Glomerular visceral epithelial cell (primary cell): ENCODE measurements at regions not wholly inside any gene's neighbourhood (a gene's known extent, or its start where the extent isn't known, plus 50 kb on each side); places are given as distances from the start of the nearest gene placed in this dataset.
"Not testable (repeated sequence)": the region's sequence is repeated elsewhere in the genome, so short reads cannot be mapped to it uniquely, and the experiment has no call there.

Experiments used
- DNase-seq: peaks from one replicate; pipeline ENCODE4 v3.0.0-alpha.2; 2016; ENCODE audit errors: extremely low spot score

DNA sequence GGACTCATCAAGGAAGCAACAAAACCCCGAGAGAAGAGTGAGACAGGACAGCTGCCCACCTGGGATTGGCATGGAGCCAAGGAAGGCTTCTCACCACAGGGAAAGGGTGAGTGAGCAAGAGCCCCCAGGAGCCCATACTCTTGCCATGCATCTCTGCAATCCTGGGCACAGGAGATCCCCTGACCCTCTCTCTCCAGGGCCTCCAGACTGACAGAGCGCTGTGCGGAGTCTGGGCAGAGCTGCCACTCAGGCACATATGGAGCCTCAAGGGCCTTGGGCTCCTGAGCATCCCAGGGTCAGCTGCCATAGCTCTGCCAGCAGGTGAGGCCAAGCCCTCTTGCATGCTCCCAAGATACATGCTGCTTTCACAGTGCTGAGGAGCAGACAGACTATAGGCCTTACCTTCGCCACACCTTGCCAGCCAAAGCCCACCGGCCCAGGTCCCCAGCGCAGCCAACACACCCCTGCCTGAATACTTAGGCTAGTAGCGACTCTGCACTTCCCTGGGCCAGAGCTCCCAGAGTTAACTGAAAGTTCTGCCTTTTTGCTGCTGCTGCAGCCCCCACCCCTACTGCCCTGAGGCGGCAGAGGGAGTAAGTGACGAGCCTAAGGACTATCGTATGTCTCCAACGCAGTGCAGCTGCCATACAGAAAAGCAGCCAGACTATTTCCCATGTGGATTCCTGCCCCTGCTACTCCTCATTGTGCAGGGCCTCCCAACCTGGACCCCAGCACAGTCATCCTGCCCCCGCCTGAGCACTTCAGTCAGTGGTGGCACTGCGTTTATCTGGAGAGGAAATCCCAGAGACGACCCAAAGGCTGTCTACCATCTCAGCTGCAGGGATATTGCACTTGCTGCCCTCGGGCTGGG lies 251.6 kb downstream of the SPATA31A6 start:
- peak; percentile 27 for DNase-seq

DNA sequence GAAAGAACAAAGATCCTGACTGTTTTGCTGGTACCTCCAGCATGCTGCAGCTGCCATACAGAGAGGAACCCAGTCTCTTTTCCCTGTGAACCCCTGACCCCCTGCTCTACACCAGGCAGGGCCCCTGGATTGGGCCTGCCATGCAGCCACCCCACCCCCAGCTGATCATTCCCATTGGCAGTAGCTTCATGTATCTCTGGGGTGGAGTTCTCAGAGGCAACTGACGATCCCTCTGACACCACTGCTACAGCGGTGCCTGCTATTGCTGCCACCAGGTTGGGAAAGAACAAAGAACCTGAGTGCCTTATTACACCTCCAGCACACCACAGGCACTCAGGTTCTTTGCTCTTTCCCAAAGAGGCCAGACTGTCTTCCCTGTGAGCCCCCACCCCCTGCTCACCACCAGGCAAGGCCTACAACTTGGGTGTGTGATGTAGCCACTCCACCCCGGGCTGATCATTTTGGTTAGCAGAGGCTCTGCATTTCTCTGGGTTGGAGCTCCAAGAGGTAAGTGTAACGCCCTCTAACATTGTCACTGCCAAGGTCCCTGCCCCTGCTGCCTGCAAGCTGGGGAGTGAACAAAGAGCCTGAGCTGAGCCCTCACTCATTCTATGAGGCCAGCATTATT lies 252.4 kb downstream of the SPATA31A6 start:
- DNase-seq = not testable (repeated sequence)

DNA sequence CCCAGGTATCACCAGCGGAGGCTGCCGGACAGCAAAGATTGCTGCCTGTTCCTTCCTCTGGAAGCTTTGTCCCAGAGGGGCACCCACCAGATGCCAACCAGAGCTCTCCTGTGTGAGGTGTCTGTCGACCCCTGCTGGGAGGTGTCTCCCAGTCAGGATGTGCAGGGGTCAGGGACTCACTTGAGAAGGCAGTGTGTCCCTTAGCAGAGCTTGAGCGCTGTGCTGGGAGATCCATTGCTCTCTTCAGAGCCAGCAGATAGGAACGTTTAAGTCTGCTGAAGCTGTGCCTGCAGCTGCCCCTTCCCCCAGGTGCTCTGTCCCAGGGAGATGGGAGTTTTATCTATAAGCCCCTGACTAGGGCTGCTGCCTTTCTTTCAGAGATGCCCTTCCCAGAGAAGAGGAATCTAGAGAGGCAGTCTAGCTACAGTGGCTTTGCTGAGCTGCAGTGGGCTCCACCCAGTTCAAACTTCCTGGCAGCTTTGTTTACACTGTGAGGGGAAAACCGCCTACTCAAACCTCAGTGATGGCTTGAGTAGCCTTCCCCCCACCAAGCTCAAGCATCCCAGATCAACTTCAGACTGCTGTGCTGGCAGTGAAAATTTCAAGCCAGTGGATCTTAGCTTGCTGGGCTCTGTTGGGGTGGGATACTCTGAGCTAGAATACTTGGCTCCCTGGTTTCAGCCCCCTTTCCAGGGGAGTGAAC lies 253.7 kb downstream of the SPATA31A6 start:
- DNase-seq = not testable (repeated sequence)

DNA sequence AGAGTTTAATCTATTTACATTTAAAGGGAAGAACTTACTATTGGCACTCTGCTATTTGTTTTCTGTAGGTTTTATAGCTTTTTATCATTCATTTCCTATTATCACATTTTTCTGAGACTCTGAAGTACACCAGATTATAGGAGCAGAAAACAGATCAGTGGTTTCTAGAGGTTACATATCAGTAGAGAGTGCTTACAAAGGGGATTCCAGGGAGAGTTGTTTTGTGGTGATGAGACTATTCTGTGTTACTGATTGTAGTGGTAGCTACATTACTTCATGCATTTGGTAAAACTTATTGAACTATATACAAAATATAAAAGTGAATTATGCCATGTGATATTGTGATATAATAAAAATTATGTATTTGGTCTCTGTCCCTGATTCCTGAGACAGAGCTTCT lies 259.2 kb downstream of the SPATA31A6 start:
- DNase-seq = not testable (repeated sequence)

DNA sequence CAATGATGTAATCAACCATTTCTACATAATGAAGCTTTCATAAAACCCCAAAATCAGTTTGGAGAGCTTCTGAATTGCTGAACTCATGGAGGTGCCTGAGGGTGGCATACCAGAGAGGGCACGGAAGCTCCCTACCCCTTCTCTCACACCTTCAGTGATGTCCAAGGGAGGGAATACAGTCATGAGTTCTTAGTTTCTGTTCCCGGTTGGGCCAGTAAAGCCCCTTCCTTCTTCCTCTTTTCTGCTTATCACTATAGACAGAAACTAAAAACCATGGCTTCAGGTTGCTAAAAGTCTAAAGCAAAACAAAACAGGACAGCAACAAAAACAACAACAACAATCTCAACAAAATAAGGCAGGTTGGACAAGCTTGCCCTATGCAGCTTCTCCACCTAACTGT lies 260.0 kb downstream of the SPATA31A6 start:
- DNase-seq = not testable (repeated sequence)

DNA sequence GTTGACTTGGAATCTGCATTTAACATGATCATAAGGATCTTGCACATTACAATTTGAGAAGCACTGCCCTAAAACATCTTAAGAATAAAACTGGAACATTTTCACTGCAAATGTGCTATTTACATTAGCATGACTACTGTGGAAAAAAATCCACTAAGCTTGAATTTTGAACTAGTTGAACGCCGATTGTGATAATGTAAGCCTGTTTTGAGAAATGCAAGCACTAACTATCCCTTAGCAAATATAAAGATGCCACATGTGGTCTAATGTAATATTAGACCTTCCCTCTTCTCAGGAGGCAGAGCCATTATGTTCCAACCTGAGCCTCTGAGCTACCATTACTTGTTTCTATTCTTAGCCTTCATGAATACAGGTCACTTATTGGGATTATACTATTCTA lies 278.0 kb downstream of the SPATA31A6 start:
- not testable (repeated sequence) for DNase-seq

DNA sequence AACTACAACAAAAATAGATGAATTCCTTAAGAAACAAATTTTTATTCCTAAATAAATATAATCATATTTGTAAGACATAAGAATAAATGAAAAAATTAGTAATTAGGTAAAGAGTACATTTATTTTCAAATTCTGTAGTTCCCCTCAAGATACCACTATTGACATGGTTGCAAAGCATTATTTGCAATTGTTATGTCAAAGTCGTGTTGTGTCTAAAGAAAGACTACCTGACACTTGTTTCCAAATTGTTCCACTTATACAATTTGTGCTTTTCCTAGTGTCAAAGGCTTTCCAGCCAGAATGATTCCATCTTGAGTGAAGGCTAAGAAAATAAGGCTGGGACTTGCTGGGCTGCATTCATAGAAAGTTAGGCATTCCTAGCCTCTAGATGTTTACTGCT lies 278.4 kb downstream of the SPATA31A6 start:
- not testable (repeated sequence) for DNase-seq

DNA sequence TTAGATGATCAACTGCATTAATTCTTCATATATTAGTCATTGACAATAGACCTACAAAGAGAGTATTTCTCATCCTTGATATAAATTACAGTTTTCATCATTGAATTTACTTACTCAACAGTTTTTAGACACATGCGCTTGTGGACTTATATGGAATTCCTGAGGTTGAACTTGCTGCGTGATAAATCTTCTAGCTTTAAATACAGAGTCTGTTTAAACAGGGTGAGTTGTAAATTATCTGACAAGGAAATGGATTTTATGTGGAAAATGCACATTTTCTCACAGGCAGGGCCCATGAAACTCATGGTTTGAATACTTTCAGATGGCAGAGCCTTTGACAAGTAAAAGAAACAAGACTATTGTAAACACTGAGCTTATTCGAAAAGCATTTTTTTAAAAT lies 280.5 kb downstream of the SPATA31A6 start:
- DNase-seq = not testable (repeated sequence)

DNA sequence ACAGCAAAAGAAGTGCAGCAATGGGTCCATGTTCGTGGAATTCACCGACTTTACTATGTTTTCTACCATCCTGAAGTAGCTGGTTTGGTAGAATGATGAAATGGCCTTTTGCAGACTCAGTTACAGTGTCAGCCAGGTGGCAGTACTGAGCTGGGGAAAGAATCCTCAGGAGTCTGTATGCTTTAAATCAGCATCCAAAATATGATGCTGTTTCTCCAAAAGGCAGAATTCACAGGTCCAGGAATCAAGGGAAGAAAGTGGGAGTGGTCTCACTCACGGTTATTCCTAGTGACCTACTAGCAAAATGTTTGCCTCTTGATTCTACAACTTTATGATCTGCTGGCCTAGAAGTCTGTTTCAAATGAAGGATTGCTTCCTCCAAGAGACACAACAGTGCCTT lies 287.1 kb downstream of the SPATA31A6 start:
- DNase-seq = not testable (repeated sequence)

DNA sequence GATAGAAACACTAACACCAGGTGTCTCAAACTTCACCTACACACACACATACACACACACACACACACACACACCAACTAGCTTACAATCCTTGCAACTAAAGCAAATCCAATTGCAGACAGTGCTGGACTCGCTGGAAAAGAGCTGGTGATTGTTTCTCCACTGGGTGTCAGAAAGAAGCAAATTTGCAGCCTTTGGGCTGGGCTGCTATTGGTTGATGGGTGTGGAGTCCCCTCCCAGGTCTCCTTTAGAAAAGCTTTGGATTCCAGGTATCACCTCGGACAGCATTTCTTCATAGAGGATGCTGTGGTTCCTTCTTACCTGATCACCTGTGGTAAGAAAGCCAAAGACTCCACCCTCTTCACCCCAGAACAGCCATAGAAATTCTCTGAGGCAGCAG lies 307.5 kb downstream of the SPATA31A6 start:
- DNase-seq = not testable (repeated sequence)

DNA sequence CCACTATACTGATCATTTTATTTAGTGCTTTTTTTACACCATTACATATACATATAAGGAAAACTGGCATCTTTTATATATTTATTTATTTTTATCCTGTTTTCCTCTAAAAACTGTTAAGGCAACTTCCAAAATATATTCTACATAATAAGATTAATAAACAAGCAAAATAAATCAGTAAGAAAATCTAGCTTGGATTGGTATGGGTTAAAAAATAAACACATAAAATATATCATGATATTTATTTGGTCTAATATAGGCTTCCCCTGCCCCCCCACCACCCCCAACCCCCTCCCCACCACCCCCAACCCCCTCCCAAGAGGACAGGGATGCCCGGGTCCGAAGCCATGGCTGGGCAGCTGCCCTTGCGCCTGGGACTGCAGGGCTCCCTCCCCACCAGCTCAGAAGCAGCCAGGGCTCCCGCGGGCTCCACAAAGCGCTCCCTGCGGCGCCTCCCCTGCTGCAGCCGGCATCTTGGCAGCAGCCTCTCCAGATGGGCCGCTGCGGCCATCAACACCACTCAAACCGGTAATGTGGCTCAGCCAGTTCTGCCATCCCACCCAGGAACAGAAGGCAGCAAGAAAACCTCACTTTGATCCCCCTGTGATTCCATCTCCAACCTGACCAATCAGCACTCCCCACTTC lies 319.3 kb downstream of the SPATA31A6 start:
- DNase-seq = not testable (repeated sequence)

DNA sequence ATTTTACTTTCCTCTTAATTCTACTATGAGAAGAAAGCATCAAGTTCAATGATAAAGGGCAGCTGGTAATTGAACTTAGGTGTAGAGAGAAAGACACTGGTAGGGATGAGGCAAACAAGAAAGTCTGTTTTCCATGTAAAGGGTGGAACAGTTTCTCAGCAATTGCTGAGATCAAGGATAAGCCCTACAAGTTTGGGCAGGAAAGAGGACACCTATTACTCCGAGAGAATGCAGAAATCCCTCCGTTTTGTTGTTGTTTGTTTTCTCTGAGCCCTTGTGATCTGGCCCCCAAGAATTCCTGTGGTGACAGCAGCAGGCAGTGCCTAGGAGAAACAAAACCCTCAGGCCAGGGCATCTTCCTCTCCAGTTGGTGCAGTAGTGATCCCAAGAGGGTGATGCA lies 324.7 kb downstream of the SPATA31A6 start:
- DNase-seq = not testable (repeated sequence)

DNA sequence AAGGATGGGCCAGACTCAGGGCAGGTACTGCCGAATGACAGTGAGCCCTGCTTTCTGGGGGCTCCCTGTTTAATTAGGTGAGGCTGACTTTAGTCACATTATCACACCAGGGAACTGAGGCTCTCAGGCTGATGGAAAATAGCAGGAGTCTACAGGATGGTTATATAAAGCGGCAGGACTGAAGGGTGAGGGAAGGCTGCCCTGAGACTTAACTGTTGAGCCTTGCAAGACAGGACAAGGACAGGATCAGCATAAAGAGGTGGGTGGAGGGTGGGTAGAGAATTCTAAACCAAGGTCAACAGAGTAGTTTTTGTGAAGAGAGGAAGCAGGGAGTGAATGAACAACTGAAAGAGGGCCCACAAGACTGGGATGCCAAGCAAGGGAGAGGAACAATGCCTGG lies 330.1 kb downstream of the SPATA31A6 start:
- DNase-seq = not testable (repeated sequence)

DNA sequence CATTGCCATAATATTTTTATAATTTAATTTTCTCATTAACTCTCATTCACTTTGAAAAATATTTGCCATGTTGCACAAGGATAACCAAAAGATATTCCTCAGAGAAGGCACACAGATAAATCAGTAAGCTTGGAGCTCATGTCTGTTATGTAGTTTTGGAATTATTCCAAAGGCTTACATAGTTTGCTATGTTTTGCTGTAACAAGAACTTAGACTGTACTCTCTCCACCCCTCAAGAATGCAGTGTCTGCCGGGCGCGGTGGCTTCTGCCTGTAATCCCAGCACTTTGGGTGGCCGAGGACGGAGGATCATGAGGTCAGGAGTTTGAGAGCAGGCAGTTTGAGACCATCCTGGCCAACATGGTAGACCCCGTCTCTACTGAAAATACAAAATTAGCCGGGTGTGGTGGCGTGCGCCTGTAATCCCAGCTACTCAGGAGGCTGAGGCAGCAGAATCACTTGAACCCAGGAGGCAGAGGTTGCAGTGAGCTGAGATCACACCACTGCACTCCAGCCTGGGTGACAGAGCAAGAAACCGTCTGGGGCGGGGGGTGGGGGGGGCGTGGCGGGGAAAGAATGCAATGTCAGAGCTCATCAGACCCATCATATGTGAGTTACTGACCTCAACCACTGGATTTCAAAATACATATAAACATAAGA lies 351.0 kb downstream of the SPATA31A6 start:
- not testable (repeated sequence) for DNase-seq

DNA sequence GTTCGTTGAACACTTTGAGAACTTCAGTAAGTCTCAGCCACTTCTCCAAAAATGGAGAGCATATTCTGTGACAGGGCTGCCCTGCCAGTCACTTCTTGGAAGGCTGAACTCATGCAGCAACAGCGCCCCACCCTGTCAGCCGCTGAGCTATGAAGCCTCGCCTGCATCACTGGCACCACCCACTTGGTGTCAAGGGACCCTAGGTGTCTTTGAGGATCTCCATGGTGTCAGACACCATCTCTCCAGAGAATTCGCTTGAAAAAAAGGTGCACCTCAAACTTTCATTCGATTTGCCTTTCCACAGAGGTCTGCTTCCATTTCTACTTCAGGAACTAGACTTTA lies 351.5 kb downstream of the SPATA31A6 start:
- DNase-seq = peak; percentile 0

DNA sequence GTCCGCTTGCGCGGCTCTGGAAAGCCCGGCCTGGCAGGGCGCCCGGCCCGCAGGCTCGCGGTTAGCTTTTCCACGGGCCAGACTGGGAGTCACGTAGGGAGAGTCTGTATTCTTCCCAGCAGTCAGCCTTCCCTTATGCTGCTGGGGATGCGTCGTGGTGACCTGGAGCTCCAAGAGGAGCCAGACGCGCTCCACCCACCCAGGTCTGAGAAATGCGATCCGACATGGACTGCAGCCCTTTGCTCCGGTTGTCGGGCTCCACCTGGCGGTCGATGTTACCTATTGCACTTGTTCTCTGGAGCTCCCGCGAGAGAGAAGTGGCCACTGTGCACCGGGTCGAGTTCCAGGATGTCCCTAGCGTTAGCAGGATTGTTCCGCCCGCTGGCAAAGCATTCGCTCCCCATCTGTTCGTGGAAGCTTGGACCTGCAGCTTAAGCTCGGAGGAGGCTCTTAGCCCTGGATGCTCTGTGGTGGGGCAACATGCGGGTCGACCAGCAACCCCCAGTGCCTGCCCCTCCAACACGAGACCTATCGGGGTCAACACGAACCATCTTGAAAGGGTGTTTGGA lies 367.4 kb downstream of the SPATA31A6 start:
- not testable (repeated sequence) for DNase-seq

DNA sequence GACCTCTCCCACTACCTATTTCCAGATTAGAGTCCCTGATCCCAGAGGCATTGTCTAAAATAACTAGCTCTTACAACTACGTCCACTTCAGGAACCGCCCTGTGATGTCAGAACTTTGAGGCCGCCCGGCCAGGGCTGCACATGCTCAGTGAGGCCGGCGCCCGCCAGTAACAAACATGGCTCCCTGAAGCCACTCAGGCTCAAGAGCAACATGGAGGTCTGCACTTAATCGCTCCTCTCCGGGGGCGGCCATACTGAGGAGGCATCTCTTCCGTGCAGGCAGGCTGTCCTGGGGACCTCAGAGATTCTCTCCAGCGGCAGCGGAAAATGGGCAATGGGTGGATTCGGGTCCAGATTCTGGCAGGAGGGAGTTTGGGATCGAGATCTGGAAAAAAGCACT lies 385.1 kb downstream of the SPATA31A6 start:
- not testable (repeated sequence) for DNase-seq

DNA sequence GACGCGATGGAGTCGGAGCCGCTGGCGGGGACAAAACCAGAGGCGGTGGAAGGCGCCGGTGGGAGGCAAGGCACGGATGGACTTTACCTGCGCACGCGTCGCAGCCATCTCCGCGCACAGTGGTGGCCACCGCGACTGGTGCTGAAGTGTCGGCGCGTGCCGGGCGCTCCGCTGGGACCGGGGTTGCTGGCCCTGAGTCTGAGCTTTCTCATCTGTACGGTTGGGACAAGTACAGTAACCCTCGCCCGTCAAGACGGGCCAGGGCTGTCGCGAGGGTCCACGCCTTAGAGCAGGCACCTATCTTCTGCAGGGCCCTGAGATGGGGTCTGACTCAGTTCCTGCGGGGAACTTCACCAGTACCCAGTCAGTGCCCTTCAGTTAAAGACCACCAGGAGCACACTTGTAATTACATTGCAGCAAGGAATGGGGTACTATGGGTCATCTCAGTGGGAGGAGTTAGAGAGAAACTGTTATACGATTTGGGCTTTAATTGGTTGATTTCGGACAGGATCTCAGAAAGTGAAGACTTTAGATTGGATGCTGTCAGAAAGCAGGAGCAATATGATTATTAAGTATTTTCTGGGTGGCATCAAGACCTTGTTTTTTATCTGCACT lies 385.6 kb downstream of the SPATA31A6 start:
- DNase-seq = not testable (repeated sequence)

DNA sequence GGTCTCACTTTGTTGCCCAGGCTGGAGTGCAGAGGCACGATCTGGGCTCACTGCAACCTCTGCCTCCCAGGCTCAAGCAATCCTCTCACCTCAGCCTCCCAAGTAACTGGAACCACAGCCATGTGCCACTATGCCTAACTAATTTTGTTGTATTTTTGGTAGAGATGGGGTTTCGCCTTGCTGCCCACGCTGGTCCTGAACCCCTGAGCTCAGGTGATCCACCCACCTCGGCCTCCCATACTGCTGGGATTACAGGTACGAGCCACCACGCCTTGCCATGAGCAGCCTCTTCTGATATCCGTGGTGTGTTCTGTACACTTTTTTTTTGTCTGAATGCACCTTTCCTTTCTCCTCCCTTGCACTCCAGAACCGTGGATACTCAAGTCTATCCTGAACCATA lies 394.4 kb downstream of the SPATA31A6 start:
- DNase-seq = not testable (repeated sequence)
